ENCODE measurements at regions not wholly inside any gene's neighbourhood (a gene's known extent, or its start where the extent isn't known, plus 50 kb on each side); places are given as distances from the start of the nearest gene placed in this dataset.

DNA sequence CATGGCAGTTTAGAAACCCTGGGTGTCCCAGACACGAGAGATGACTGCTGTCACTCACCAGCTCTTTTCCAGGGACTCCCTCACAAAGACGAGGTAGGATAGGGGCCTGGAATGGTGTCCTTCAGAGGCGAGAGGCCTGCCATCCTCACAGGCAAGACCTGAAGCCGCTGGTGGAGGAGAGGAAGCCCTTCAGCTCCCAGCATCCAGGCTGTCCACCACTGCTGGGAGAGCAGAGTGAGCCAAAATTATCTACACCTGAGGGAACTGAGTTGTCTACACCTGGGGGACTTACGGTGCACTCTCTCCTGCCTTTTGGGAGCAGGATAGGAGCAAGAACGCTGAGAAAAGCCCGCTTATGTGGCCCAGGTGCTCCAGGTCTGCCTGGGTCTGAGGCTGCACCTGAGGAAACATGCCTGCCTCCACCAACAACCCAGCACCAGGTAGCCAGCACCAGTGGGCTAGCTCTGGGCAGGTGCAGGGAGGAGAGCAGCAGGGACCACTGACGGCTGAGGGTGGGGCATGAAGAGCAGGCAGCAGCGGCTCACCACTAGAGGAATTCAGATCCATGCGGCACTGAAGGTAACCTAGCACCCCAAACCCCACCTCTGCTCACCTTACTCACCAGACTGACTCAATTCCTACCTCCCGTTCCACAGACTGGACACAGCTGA, 357.2 kb downstream of the SH2D4B start:
- Histone ChIP-seq H3K4me1 (no peaks in the 10 kb centered on the region), H3K36me3 (no peaks in the 10 kb centered on the region), H3K27me3 (peaks cover 0 to 8% (median 0%) of the 10 kb centered on the region in 9 donors), H3K4me3 (no peak overlapping the region), H3K27ac (no peak overlapping the region), H3K9me3 (no peaks in the 10 kb centered on the region)
- DNase-seq = no peak
- intact Hi-C loops (cut with DNase I) = no loop called here
- TF ChIP-seq, protein P1, sequence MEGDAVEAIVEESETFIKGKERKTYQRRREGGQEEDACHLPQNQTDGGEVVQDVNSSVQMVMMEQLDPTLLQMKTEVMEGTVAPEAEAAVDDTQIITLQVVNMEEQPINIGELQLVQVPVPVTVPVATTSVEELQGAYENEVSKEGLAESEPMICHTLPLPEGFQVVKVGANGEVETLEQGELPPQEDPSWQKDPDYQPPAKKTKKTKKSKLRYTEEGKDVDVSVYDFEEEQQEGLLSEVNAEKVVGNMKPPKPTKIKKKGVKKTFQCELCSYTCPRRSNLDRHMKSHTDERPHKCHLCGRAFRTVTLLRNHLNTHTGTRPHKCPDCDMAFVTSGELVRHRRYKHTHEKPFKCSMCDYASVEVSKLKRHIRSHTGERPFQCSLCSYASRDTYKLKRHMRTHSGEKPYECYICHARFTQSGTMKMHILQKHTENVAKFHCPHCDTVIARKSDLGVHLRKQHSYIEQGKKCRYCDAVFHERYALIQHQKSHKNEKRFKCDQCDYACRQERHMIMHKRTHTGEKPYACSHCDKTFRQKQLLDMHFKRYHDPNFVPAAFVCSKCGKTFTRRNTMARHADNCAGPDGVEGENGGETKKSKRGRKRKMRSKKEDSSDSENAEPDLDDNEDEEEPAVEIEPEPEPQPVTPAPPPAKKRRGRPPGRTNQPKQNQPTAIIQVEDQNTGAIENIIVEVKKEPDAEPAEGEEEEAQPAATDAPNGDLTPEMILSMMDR (IDR thresholded peaks at IDR 0.05) = no peak
- no peak for TF ChIP-seq POLR2A (IDR thresholded peaks at IDR 0.05)
- ATAC-seq = no peak
- 63 to 74% (median 68%) methylated on average over 10 to 11 of the region's 11 CpGs for WGBS, 4 donors

DNA sequence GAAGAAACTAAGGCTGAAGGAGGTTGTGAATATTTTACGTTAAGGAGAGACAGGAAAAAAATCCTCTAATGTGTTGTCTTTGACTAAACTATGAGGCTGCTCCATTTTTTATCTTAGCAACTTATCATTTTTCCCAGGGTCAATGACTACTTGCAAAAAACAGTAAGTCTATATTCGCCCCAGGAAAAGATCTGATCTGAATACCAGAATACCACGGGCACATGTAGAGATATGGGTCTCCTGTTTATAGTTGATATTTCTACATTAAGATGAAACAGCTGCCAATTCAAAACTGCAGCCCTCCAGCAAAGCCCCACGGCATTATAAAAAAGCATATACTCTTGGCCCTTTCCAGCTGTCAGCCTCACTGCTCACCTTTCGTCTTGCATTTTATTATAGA, 358.4 kb downstream of the SH2D4B start:
- H3K4me1 ChIP-seq = no peaks in the 10 kb centered on the region
- no peak for TF ChIP-seq POLR2A (IDR thresholded peaks at IDR 0.05)
- TF ChIP-seq, protein P1 (IDR thresholded peaks at IDR 0.05) = no peak
- H3K9me3 ChIP-seq = no peaks in the 10 kb centered on the region
- intact Hi-C loops (cut with DNase I) = no loop called here
- no peak for DNase-seq
- no peak for ATAC-seq
- no peaks in the 10 kb centered on the region for H3K36me3 ChIP-seq
- no peak overlapping the region for H3K4me3 ChIP-seq
- H3K27ac ChIP-seq = no peak overlapping the region
- H3K27me3 ChIP-seq = peaks cover 0 to 8% (median 0%) of the 10 kb centered on the region in 9 donors
- WGBS, 4 donors = 66 to 70% (median 66%) methylated on average over 5 of the region's 5 CpGs

DNA sequence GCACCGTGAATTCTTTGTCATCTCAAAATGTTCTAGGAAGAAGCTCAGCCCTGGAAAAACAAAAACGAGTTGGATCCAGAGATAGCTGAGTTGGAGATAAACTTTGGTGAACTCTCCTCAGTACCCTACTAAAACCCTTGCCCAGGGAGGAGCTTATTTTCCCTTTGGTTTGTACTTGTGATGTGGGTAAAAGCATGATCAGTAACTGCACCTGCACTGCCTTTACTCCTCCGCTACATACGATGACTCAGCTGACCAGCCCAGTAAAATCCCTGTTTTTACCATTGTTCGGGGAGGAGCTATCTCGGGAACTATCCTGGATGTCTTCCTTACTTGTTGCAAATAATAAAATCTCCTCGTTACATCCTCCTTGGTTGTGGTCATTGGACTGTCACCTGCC, 359.3 kb downstream of the SH2D4B start:
- Histone ChIP-seq H3K36me3 (no peaks in the 10 kb centered on the region), H3K4me1 (no peaks in the 10 kb centered on the region), H3K27ac (no peak overlapping the region), H3K9me3 (no peaks in the 10 kb centered on the region), H3K4me3 (no peak overlapping the region), H3K27me3 (peaks cover 0 to 8% (median 0%) of the 10 kb centered on the region in 9 donors)
- intact Hi-C loops (cut with DNase I) = no loop called here
- ATAC-seq (no peak), DNase-seq (no peak)
- 67 to 74% (median 69%) methylated on average over 7 of the region's 7 CpGs for WGBS, 4 donors
- TF ChIP-seq POLR2A (IDR thresholded peaks at IDR 0.05) = no peak
- TF ChIP-seq, protein P1 (IDR thresholded peaks at IDR 0.05) = no peak

DNA sequence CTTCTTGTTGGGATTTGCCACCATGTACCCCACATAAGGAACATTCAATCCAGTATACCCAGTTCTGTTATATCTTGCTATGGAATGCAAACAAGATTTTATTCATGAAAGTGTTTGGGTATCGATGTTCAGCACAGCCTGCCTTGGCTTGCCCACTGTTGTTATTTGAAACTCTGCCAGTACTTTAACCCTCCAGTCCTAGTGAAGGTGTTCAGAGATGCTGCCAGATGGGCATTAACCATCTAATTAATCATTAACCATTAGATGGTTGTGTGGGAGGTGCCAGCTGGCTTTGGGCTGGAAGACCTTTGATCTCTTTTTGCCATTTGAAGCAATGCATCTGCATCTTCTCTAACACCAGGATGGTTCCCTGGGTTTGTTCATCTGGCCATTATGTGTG, 363.0 kb downstream of the SH2D4B start:
- H3K4me1 ChIP-seq = no peaks in the 10 kb centered on the region
- TF ChIP-seq POLR2A (IDR thresholded peaks at IDR 0.05) = no peak
- TF ChIP-seq, protein P1 (IDR thresholded peaks at IDR 0.05) = no peak
- no peaks in the 10 kb centered on the region for H3K36me3 ChIP-seq
- no peaks in the 10 kb centered on the region for H3K9me3 ChIP-seq
- H3K27ac ChIP-seq = no peak overlapping the region
- no peak overlapping the region for H3K4me3 ChIP-seq
- intact Hi-C loops (cut with DNase I) = no loop called here
- ATAC-seq (no peak), DNase-seq (no peak)
- 75 to 94% (median 91%) methylated on average over 1 of the region's 1 CpG for WGBS, 4 donors
- peaks cover 0 to 8% (median 0%) of the 10 kb centered on the region in 9 donors for H3K27me3 ChIP-seq
